ENCODE measurements at regions not wholly inside any gene's neighbourhood (a gene's known extent, or its start where the extent isn't known, plus 50 kb on each side); places are given as distances from the start of the nearest gene placed in this dataset.

GRCh38 chr1:219699870-219700269 lies 87.0 kb upstream of the ZC3H11B start:
- no peak for TF ChIP-seq CTCF (IDR thresholded peaks at IDR 0.05)
- intact Hi-C loops (cut with DNase I): no loop called here
- Histone ChIP-seq H3K27ac (no peak overlapping the region), H3K4me3 (no peak overlapping the region), H3K27me3 (ENCODE audit: low read depth) (no peaks in the 10 kb centered on the region), H3K4me1 (no peaks in the 10 kb centered on the region), H3K9me3 (no peaks in the 10 kb centered on the region), H3K36me3 (no peaks in the 10 kb centered on the region)
- ATAC-seq: no peak
- DNase-seq: no peak

- intact Hi-C loops (cut with DNase I): no loop called here
Observed at GRCh38 chr1:219697682-219698081, 84.8 kb upstream of the ZC3H11B start.

GRCh38 chr1:219692981-219693380 lies 80.1 kb upstream of the ZC3H11B start:
- no peak overlapping the region for H3K27ac ChIP-seq
- no peaks in the 10 kb centered on the region for H3K9me3 ChIP-seq
- H3K27me3 ChIP-seq (ENCODE audit: low read depth): no peaks in the 10 kb centered on the region
- no peaks in the 10 kb centered on the region for H3K4me1 ChIP-seq
- no peaks in the 10 kb centered on the region for H3K36me3 ChIP-seq
- intact Hi-C loops (cut with DNase I): no loop called here
- H3K4me3 ChIP-seq: no peak overlapping the region
- TF ChIP-seq CTCF (IDR thresholded peaks at IDR 0.05): no peak
- ATAC-seq (no peak), DNase-seq (no peak)

More at GRCh38 chr1:219697682-219698081, 84.8 kb upstream of the ZC3H11B start:
- H3K27me3 ChIP-seq (ENCODE audit: low read depth): no peaks in the 10 kb centered on the region
- H3K4me1 ChIP-seq: no peaks in the 10 kb centered on the region
- H3K36me3 ChIP-seq: no peaks in the 10 kb centered on the region
- ATAC-seq (no peak), DNase-seq (no peak)
- no peak overlapping the region for H3K27ac ChIP-seq
- no peak for TF ChIP-seq CTCF (IDR thresholded peaks at IDR 0.05)
- no peaks in the 10 kb centered on the region for H3K9me3 ChIP-seq
- no peak overlapping the region for H3K4me3 ChIP-seq

- Histone ChIP-seq H3K27me3 (ENCODE audit: low read depth) (no peaks in the 10 kb centered on the region), H3K36me3 (no peaks in the 10 kb centered on the region), H3K9me3 (no peaks in the 10 kb centered on the region), H3K27ac (no peak overlapping the region), H3K4me1 (no peaks in the 10 kb centered on the region), H3K4me3 (no peak overlapping the region)
- no peak for DNase-seq
- ATAC-seq: no peak
- intact Hi-C loops (cut with DNase I): no loop called here
- TF ChIP-seq CTCF (IDR thresholded peaks at IDR 0.05): no peak
Observed at GRCh38 chr1:219689774-219690173, 76.9 kb upstream of the ZC3H11B start.

GRCh38 chr1:219687779-219688178 lies 74.9 kb upstream of the ZC3H11B start:
- Histone ChIP-seq H3K9me3 (no peaks in the 10 kb centered on the region), H3K4me3 (no peak overlapping the region), H3K4me1 (no peaks in the 10 kb centered on the region), H3K27me3 (ENCODE audit: low read depth) (no peaks in the 10 kb centered on the region), H3K36me3 (no peaks in the 10 kb centered on the region), H3K27ac (no peak overlapping the region)
- no peak for ATAC-seq
- TF ChIP-seq CTCF (IDR thresholded peaks at IDR 0.05): no peak
- intact Hi-C loops (cut with DNase I): no loop called here
- no peak for DNase-seq

GRCh38 chr1:219686171-219686570 lies 73.3 kb upstream of the ZC3H11B start:
- intact Hi-C loops (cut with DNase I): no loop called here

More at GRCh38 chr1:219686171-219686570, 73.3 kb upstream of the ZC3H11B start:
- H3K4me1 ChIP-seq: no peaks in the 10 kb centered on the region
- DNase-seq (no peak), ATAC-seq (no peak)
- no peak overlapping the region for H3K27ac ChIP-seq
- no peaks in the 10 kb centered on the region for H3K9me3 ChIP-seq
- no peaks in the 10 kb centered on the region for H3K27me3 ChIP-seq (ENCODE audit: low read depth)
- no peaks in the 10 kb centered on the region for H3K36me3 ChIP-seq
- H3K4me3 ChIP-seq: no peak overlapping the region
- no peak for TF ChIP-seq CTCF (IDR thresholded peaks at IDR 0.05)
